ENCODE measurements at regions not wholly inside any gene's neighbourhood (a gene's known extent, or its start where the extent isn't known, plus 50 kb on each side); places are given as distances from the start of the nearest gene placed in this dataset.

- DNase-seq (ENCODE audit: extremely low read depth, insufficient read length), result no peak
- no peaks in the 10 kb centered on the region for H3K36me3 ChIP-seq (ENCODE audit: control insufficient read depth, insufficient read depth, low read length)
- H3K4me3 ChIP-seq (replicated peaks; ENCODE audit: low read depth, low read length), result no peak overlapping the region
- H3K27me3 ChIP-seq (replicated peaks; ENCODE audit: control insufficient read depth, insufficient read depth, low read length), result no peaks in the 10 kb centered on the region
- TF ChIP-seq, protein P1, sequence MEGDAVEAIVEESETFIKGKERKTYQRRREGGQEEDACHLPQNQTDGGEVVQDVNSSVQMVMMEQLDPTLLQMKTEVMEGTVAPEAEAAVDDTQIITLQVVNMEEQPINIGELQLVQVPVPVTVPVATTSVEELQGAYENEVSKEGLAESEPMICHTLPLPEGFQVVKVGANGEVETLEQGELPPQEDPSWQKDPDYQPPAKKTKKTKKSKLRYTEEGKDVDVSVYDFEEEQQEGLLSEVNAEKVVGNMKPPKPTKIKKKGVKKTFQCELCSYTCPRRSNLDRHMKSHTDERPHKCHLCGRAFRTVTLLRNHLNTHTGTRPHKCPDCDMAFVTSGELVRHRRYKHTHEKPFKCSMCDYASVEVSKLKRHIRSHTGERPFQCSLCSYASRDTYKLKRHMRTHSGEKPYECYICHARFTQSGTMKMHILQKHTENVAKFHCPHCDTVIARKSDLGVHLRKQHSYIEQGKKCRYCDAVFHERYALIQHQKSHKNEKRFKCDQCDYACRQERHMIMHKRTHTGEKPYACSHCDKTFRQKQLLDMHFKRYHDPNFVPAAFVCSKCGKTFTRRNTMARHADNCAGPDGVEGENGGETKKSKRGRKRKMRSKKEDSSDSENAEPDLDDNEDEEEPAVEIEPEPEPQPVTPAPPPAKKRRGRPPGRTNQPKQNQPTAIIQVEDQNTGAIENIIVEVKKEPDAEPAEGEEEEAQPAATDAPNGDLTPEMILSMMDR (IDR thresholded peaks at IDR 0.05; ENCODE audit: insufficient read depth, low read length, poor library complexity, severe bottlenecking), result no peak
Observed at GRCh38 chr1:221810406-221810805, 68.5 kb upstream of the DUSP10 start.

GRCh38 chr1:221809091-221810029 is 67.5 kb upstream of the DUSP10 start:
- H3K36me3 ChIP-seq (ENCODE audit: control insufficient read depth, insufficient read depth, low read length), result no peaks in the 10 kb centered on the region
- H3K4me3 ChIP-seq (replicated peaks; ENCODE audit: low read depth, low read length), result no peak overlapping the region
- no peak for DNase-seq (ENCODE audit: extremely low read depth, insufficient read length)
- TF ChIP-seq, protein P1 (IDR thresholded peaks at IDR 0.05; ENCODE audit: insufficient read depth, low read length, poor library complexity, severe bottlenecking), result no peak
- H3K27me3 ChIP-seq (replicated peaks; ENCODE audit: control insufficient read depth, insufficient read depth, low read length), result no peaks in the 10 kb centered on the region

GRCh38 chr1:221806984-221807383 is 65.1 kb upstream of the DUSP10 start:
- Histone ChIP-seq H3K27me3 (replicated peaks; ENCODE audit: control insufficient read depth, insufficient read depth, low read length) (no peaks in the 10 kb centered on the region), H3K36me3 (ENCODE audit: control insufficient read depth, insufficient read depth, low read length) (no peaks in the 10 kb centered on the region), H3K4me3 (replicated peaks; ENCODE audit: low read depth, low read length) (no peak overlapping the region)
- DNase-seq (ENCODE audit: extremely low read depth, insufficient read length), result no peak
- TF ChIP-seq, protein P1 (IDR thresholded peaks at IDR 0.05; ENCODE audit: insufficient read depth, low read length, poor library complexity, severe bottlenecking), result no peak

GRCh38 chr1:221806236-221806635 is 64.3 kb upstream of the DUSP10 start:
- no peak for DNase-seq (ENCODE audit: extremely low read depth, insufficient read length)
- Histone ChIP-seq H3K4me3 (replicated peaks; ENCODE audit: low read depth, low read length) (no peak overlapping the region), H3K27me3 (replicated peaks; ENCODE audit: control insufficient read depth, insufficient read depth, low read length) (no peaks in the 10 kb centered on the region), H3K36me3 (ENCODE audit: control insufficient read depth, insufficient read depth, low read length) (no peaks in the 10 kb centered on the region)
- TF ChIP-seq, protein P1 (IDR thresholded peaks at IDR 0.05; ENCODE audit: insufficient read depth, low read length, poor library complexity, severe bottlenecking), result no peak

- no peak for DNase-seq (ENCODE audit: extremely low read depth, insufficient read length)
- Histone ChIP-seq H3K4me3 (replicated peaks; ENCODE audit: low read depth, low read length) (no peak overlapping the region), H3K27me3 (replicated peaks; ENCODE audit: control insufficient read depth, insufficient read depth, low read length) (no peaks in the 10 kb centered on the region), H3K36me3 (ENCODE audit: control insufficient read depth, insufficient read depth, low read length) (no peaks in the 10 kb centered on the region)
- TF ChIP-seq, protein P1 (IDR thresholded peaks at IDR 0.05; ENCODE audit: insufficient read depth, low read length, poor library complexity, severe bottlenecking), result no peak
Observed at GRCh38 chr1:221805121-221805520, 63.2 kb upstream of the DUSP10 start.

Measured in GM06990 (cell line).